Left ventricle myocardium inferior (tissue), 1 donor: ENCODE measurements at regions not wholly inside any gene's neighbourhood (a gene's known extent, or its start where the extent isn't known, plus 50 kb on each side); places are given as distances from the start of the nearest gene placed in this dataset.
A peak's percentile ranks its signal among the peaks of the same experiment; 100 is the strongest.

ENCODE experiments used
- DNase-seq: peaks from one replicate; pipeline ENCODE4 v3.0.0-alpha.2; 2020
- H3K27ac ChIP-seq: fragments of 200-600 bp; replicated peaks from 2 replicates; pipeline ENCODE4 v1.8.0; 2021
- H3K27me3 ChIP-seq: fragments of 200-600 bp; 2 replicates; pipeline ENCODE4 v1.8.0; 2021; ENCODE audit warnings: low read depth
- H3K36me3 ChIP-seq: fragments of 200-600 bp; 2 replicates; pipeline ENCODE4 v1.8.0; 2021
- H3K4me1 ChIP-seq: fragments of 200-600 bp; 2 replicates; pipeline ENCODE4 v1.8.0; 2021
- H3K4me3 ChIP-seq: fragments of 200-600 bp; 2 replicates; pipeline ENCODE4 v1.8.0; 2021; ENCODE audit warnings: mild to moderate bottlenecking, moderate library complexity
- H3K9me3 ChIP-seq: fragments of 200-600 bp; replicated peaks from 2 replicates; pipeline ENCODE4 v1.8.0; 2021
- intact Hi-C: fragments of 100-400 bp; cut with micrococcal nuclease; formaldehyde crosslinking; loops from one replicate; pipeline ENCODE4 v1.11.0; 2022
- TF ChIP-seq, protein P1 (sequence below): fragments of 200-600 bp; IDR thresholded peaks from 2 replicates; pipeline ENCODE4 v1.8.0; 2021; ENCODE audit warnings: antibody characterized with exemption, mild to moderate bottlenecking, borderline replicate concordance
- donor health status: DM: no; HTN: yes; CAD: no; lungs with severe emphysema.

- H3K27ac ChIP-seq = no peak overlapping the region
- H3K36me3 ChIP-seq = no peaks in the 10 kb centered on the region
- no peaks in the 10 kb centered on the region for H3K27me3 ChIP-seq
- DNase-seq = no peak
- intact Hi-C loops = no loop called here
- TF ChIP-seq, protein P1, sequence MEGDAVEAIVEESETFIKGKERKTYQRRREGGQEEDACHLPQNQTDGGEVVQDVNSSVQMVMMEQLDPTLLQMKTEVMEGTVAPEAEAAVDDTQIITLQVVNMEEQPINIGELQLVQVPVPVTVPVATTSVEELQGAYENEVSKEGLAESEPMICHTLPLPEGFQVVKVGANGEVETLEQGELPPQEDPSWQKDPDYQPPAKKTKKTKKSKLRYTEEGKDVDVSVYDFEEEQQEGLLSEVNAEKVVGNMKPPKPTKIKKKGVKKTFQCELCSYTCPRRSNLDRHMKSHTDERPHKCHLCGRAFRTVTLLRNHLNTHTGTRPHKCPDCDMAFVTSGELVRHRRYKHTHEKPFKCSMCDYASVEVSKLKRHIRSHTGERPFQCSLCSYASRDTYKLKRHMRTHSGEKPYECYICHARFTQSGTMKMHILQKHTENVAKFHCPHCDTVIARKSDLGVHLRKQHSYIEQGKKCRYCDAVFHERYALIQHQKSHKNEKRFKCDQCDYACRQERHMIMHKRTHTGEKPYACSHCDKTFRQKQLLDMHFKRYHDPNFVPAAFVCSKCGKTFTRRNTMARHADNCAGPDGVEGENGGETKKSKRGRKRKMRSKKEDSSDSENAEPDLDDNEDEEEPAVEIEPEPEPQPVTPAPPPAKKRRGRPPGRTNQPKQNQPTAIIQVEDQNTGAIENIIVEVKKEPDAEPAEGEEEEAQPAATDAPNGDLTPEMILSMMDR = no peak
- H3K4me1 ChIP-seq = peaks cover 27% of the 10 kb centered on the region
- H3K4me3 ChIP-seq = no peak overlapping the region
- no peaks in the 10 kb centered on the region for H3K9me3 ChIP-seq
Measured at GRCh38 chr11:86745571-86745970, 54.8 kb upstream of the PRSS23 start.

DNA sequence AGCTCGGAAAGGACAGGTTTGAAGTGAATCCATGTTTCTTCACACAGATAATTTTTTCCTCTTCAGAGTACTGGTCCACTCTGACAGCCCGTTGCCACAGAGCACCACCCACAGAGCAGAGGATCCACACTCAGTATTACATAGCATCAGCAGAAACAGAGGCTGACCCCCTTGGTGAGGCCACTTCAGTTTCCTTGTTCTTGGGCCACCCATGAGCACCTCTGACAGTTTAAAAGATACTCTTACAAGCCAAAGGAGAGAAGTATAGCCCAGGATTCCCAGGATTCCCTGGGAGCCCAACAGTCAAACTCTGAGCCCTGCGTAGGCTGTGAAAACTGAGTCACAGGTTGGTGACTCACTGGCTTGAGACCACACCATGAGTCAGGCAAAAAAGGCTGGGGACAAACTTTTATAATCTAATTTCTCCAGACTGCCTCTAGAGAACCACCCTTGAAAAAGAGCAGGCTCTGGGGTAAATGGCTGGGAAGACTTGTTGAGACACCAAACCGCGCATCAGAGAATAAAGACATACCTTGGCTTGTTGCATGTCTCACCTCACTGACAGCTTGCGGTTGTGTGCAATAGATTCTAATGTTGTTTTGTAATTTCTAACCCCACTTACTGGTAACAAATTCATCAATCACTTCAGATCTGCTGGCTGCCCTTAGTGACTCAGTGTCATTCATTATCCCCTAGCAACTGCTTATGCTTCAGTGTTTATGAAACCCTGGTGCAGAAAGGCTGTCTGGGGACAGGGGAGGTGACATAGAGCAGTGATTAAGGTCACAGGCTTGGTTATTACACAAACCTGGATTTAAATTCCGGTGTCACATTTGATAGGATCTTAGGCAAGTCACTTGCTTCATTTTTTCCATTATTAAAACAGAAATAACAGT, 56.9 kb upstream of the PRSS23 start:
- H3K4me1 ChIP-seq = peaks cover 34% of the 10 kb centered on the region
- no peak for DNase-seq
- intact Hi-C loops = no loop called here

DNA sequence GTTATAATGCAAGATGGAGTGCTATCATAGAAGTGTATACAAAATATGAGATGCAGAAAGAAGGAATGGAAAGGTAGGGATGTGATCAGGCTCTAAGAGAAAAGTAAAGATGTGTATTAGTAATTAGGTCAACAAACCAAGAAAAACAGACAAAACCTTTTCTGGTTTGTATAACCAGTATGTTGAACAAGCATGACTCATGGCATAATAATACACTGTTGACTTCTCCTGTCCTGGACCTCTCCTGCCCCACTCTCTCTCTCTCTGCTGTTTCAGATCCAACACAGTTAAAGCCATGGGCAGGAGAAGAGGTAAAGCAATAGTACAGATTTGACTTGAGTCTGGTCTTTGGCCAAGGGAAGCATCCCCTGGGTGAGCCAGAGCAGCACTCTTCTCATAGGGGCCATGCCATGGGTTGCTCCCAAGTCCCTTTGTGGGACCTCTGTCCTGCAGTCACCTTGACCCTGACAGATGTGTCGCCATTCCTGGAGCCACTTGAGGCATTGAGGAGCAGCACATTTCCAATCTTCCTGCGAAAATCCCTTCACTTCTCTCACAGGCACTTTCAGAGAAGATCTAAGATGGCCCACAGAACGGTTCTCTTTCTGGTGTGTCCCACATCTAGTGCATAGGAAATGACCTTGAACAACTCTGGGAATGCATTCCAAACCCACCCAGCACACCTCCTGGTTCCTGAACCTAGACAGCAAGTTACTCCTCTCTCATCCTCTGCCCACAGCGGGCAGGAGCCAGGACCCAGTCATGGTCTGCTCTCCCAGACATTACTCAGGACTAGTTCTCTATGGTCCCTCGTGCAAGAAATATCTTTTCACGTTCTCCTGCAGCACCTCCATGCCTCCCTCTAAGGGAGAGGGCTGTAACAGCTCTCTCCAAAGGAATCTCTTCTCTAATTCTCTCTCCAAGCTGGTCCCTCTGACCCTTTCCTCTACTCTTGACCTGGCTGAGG, 58.2 kb upstream of the PRSS23 start:
- Histone ChIP-seq H3K4me1 (peaks cover 42% of the 10 kb centered on the region), H3K36me3 (no peaks in the 10 kb centered on the region), H3K27me3 (no peaks in the 10 kb centered on the region), H3K9me3 (no peaks in the 10 kb centered on the region), H3K4me3 (no peak overlapping the region), H3K27ac (peak overlapping the region; percentile 81)
- intact Hi-C loops = no loop called here
- no peak for DNase-seq
- TF ChIP-seq, protein P1 = no peak

More for the DNA sequence above, 56.9 kb upstream of the PRSS23 start:
- H3K9me3 ChIP-seq = no peaks in the 10 kb centered on the region
- no peaks in the 10 kb centered on the region for H3K36me3 ChIP-seq
- no peak overlapping the region for H3K27ac ChIP-seq
- H3K27me3 ChIP-seq = no peaks in the 10 kb centered on the region
- no peak overlapping the region for H3K4me3 ChIP-seq
- TF ChIP-seq, protein P1 = no peak

- Histone ChIP-seq H3K27me3 (no peaks in the 10 kb centered on the region), H3K36me3 (no peaks in the 10 kb centered on the region), H3K4me3 (no peak overlapping the region), H3K4me1 (peaks cover 42% of the 10 kb centered on the region), H3K9me3 (no peaks in the 10 kb centered on the region), H3K27ac (peak overlapping the region; percentile 81)
- no peak for DNase-seq
- intact Hi-C loops = no loop called here
- TF ChIP-seq, protein P1 = no peak
Measured at GRCh38 chr11:86741484-86741835, 58.9 kb upstream of the PRSS23 start.

DNA sequence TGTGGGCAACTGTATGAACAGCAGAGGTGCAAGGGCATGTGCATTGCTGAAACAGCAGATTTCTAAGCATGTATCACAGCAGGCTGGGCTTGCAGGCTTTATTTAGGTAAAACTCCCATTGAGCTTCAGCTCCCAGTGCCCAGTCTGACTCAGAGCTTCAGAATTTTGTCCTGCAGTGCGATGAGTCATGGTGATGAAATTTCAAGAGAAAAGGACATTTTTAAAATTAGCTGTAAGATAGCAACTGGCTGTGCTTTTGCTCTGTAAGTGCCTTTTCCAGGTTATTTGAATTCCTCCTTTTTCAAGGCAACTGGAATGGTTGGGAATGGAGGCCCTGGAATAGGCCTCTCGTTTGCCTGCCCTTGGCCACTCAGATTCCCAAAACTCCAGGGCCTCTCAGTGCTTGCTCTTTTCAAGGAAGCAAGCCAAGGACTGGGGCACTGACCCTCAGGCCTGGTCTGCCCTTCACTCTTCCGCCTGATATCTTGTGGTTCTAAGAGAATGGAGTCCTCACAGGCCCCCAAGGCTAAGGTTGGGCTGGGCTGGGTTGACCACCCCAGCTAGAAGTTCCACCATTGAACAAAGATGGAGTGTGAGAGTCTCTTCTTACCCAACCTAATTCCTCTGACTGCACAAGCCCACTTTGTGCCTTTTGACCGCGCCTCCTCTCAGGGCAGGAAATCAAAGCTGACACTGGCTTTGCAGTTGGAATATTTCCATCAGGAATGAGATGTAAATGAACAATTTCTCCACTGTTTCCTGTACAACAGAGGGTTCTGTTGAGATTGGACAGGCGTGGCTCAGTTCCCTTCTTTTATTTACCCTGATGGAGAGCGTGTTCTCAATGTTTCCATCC, 59.5 kb upstream of the PRSS23 start:
- Histone ChIP-seq H3K4me3 (no peak overlapping the region), H3K27me3 (no peaks in the 10 kb centered on the region), H3K27ac (peak overlapping the region; percentile 81), H3K9me3 (no peaks in the 10 kb centered on the region), H3K4me1 (peaks cover 42% of the 10 kb centered on the region), H3K36me3 (no peaks in the 10 kb centered on the region)
- DNase-seq = no peak
- TF ChIP-seq, protein P1 = no peak
- intact Hi-C loops = no loop called here
